GM18517 (cell line): ENCODE measurements at regions not wholly inside any gene's neighbourhood (a gene's known extent, or its start where the extent isn't known, plus 50 kb on each side); places are given as distances from the start of the nearest gene placed in this dataset.
"Not testable (repeated sequence)": the region's sequence is repeated elsewhere in the genome, so short reads cannot be mapped to it uniquely, and the experiment has no call there.

Source experiments
- ATAC-seq: cut with Tn5 transposase; IDR thresholded peaks from one replicate; pipeline ENCODE4 v1.9.1; 2021; ENCODE audit warnings: mild to moderate bottlenecking, moderate library complexity; ENCODE audit not compliant: unreplicated experiment

- no peak for ATAC-seq
Measured at GRCh38 chrX:16316331-16316730, 149.1 kb downstream of the MAGEB17 start.

GRCh38 chrX:16319929-16320328 is 152.6 kb downstream of the MAGEB17 start:
- ATAC-seq, result no peak

- no peak for ATAC-seq
Measured at GRCh38 chrX:16320765-16321355, 153.6 kb downstream of the MAGEB17 start.

GRCh38 chrX:16333453-16333852 is 166.2 kb downstream of the MAGEB17 start:
- no peak for ATAC-seq

- no peak for ATAC-seq
Measured at GRCh38 chrX:16335181-16335580, 167.9 kb downstream of the MAGEB17 start.

DNA sequence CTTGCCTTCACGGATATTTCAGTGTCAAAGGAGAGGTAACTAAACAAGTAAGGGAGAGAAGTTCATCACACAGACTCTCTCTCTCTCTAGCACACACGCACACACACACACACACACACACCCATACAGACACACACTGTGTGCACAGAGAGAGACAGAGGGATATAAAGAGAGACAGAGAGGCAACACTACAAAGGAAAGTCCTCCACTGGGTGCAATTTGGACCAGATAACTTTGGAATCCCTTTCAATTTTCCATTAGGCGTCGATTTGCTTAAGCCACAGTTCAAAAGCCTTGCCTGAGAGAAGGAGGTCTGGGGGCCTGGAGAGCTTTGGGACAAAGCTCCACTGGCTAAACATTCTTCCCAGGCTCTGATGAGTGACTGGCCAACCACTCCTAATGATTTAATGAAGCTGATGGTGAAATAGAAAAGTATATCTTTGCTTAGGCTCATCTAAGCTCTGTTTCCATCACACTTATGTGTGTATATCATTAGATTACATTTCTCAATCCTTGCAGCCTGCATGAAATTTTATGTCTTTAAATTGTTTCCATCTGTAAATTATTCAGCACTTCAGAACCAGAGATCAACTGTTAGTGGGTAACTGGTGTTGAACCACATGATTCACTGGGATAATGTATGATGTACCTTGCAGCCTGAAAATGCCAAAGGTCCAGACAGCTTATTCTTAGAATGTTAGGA is 180.8 kb downstream of the MAGEB17 start:
- no peak for ATAC-seq

DNA sequence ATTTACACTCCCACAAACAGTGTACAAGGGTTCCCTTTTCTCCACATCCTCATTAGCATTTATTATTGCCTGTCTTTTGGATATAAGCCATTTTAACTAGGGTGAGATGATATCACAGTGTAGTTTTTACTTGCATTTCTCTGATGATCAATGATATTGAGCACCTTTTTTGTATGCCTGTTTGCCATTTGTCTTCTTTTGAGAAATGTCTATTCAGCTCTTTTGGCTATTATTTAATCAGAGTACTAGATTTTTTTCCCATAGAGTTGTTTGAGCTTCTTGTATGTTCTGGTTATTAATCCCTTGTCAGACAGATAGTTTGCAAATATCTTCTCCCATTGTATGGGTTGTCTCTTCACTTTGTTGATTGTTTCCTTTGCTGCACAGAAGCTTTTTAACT is 190.6 kb downstream of the MAGEB17 start:
- ATAC-seq, result no peak

DNA sequence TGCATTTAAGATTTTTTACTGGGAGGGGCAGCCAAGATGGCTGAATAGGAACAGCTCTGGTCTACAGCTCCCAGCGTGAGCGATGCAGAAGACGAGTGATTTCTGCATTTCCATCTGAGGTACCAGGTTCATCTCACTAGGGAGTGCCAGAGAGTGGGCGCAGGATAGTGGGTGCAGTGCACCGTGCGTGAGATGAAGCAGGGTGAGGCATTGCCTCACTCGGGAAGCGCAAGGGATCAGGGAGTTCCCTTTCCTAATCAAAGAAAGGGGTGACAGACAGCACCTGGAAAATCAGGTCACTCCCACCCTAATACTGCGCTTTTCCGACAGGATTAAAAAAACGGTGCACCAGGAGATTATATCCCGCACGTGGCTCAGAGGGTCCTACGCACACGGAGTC is 192.8 kb downstream of the MAGEB17 start:
- ATAC-seq, result not testable (repeated sequence)

DNA sequence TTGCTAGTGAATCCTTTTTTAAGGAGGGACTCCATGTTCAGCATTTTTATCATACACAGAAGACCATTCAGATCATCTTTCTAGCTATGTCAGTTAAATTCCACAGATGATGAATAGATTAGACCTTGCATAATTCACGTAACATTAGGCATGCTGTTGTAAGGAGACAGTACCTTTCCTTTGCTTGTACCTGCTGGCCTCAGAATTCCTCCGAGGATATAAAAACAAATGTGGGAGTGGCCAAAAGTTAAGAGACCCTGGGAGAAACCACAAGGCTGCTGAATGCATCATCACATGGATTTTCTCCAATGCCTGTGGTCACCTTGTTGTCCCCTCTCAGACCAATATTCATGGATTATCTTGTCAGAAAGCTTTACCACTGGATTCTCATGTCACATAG is 201.4 kb downstream of the MAGEB17 start:
- no peak for ATAC-seq

DNA sequence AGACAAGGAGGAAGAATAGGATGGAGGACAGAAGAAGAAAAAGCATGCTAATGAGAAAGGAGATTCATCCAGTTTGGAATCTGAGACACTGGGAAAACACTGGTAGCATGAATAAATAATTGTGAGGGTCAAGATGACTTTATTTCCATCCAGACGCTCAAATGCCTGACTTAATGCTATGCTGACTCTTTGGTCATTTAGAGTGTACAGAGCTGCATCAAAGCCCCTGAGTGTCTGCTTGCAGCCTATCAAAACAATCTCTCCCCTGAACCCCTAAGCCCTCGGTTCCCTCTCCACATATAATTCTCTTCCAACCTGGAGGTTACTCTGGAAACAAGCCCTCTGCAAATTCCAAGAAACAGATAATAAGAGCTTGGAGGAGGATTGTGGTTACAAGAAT is 208.8 kb downstream of the MAGEB17 start:
- ATAC-seq, result no peak

- ATAC-seq, result no peak
Measured at GRCh38 chrX:16386126-16386525, 218.8 kb downstream of the MAGEB17 start.

DNA sequence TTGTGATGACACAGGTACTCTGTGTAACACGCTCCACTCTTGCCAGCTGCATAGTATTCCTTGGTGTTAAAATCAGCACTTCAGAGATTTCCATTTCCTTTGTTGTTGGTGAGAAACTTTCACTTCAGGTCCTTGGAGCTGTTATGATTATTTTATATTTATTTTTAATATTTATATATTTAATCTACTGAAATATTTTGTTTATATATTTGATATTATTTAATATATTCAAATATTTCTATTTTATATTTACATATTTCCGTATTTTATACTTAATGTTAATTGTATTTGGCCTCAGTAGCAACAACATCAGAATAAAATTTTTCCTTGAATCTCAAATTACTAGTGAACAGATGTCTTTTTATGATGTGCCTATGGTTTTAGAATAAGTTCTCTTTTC is 225.3 kb downstream of the MAGEB17 start:
- ATAC-seq, result no peak

DNA sequence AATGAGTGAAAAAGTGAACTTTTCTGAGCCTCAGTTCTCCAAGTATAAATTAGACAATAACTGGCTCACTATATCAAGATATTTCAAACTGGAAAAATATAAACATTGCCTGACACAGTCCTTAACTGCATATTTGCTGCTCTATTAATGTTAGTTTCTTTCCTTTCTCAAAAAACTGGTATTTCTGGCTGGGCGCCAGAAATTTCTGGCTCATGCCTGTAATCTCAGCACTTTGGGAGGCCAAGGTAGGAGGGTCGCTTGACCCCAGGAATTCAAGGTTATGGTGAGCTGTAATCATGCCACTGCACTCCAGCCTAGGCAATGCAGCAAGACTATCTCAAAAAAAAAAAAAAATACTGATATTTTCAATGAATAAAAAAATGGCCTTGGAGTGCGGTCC is 227.0 kb downstream of the MAGEB17 start:
- ATAC-seq, result no peak

GRCh38 chrX:16403808-16404207 is 236.5 kb downstream of the MAGEB17 start:
- ATAC-seq, result no peak

DNA sequence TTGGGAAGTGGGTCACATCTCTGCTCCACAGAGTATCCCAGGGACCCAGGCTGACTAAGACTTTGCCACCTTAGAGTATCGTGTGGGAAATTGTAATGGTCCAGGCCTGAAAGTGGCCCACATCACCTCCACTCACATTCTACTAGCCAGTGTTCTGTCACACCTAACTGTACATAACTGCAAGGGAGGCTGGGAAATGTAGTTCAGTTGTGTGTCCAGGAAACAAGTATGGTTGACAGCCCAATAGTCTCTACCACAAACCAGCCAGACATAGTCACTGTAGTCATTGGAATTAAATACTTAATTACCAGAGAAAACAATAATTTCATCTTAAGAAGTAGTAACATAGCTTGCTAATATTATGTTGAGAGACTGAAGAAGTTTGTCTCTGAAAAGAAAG is 233.4 kb upstream of the S100G start:
- ATAC-seq, result no peak

DNA sequence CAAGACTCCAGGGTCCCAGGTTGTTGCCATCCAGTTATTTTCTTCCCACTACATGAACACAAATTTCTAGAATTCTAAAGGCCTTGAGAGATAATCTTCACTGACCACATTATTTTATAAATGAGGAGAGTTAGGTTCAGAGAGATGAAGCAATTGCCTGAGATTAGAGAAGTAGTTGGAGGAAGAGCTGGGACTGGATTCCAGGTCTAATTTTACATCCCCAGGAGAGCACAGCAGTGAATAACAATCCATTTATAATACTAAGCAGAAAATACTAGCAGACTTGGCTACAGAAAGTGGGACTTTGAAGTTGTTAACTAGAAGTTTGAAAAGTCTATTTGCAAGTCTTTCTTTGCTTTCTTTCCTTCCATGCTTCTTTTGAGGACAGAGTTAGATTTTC is 231.3 kb upstream of the S100G start:
- ATAC-seq, result no peak

GRCh38 chrX:16427668-16428067 is 222.3 kb upstream of the S100G start:
- no peak for ATAC-seq

- no peak for ATAC-seq
Measured at GRCh38 chrX:16429406-16429805, 220.6 kb upstream of the S100G start.

DNA sequence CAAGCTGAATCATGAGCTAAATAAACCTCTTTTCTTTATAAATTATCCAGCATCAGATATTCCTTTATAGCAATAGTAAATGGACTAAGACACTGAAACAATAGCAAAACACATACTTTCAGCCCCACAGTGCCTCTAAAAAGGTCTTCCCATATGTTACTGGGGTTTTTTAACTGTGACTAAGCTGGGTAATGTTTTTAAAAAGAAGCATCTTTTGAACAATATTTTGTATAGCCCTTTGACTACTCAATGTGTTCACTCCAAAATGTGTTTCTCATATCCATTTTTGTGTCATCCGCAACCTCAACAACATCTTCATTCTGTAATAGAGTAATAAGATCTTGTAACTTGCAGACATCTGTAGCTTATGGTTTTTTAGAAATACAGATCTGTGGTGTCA is 218.7 kb upstream of the S100G start:
- ATAC-seq, result no peak

DNA sequence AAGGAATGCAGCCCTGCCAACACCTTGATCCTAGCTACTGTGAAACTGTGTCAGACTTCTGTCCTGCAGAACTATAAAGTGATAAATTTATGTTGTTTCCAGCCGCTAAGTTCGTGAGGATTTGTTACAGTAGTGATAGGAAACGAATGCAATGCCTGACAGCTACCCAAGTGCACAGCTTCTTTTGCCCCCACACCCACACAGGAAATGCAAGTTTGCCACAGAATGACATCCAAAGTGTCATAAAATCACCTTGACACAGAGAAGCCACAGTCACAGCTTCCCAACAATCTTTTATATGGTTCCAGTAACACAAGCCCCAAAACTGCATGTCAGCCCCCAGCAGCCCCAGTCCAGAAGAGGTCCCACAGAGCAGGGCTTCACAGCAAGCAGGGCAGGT is 216.9 kb upstream of the S100G start:
- ATAC-seq, result no peak

DNA sequence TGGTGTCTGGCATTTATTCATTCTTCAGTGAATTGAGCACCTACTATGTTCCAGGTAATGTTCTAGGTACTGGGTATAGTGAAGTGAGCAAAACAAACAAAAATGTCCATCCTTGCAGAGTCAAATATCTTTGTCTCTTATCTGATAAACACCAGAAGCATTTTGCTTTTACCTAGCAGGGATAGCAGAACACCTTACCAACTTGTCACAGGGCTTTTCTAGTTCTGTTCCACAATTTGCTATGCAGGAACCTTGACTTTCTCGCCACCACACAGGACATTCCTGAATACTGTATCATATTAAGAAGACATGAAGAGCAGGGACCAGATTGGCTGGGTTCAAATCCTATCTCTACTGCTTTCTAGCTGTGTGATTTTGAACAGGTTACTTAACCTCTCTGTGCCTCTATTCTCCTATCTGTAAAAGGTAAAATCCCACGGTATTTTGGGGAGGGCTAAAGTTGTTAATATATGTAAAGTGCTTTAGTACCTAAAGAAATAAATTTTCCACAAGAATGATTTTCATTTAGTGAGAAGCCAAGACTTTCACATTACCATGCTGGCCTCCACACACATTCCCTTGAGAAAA is 214.5 kb upstream of the S100G start:
- ATAC-seq, result no peak

DNA sequence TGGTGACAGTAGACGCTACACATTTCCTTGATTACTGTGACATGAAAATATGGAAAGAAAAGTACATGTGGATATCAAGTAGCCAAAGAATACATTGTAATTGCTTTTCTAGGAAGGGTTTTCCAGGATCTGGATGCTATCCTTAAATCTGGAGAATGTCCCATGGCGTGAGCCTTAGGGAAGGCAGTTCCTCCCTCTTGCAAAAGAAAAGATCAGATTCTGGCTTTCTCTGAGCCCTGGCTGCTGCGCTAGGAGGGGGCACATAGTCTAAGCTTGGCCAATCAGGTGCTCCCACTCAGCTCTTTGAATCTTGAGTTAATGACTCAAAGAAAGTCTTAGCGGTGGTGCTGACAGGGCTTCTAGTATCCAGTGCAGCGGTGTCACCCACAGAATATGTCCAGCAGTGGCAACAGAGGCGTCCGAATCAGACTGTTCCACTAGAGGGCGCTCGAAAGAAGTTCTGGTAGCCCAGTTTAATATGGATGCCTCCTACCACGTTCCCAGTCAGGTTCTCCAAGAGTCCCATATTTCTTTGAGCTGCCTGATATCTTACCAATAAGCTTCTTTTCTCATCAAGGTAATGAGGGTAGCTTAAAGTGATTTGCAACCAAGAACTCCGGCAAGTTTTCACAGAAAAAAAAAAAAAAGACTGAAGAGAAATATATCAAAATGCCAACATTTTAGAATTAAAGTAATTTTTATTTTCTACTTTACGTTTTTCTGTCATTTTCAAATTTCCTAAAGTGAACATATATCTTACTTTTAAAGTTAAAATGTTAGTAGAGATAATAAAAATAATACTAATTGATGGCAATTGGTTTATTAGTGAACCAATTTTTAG is 213.4 kb upstream of the S100G start:
- peak; percentile 67 for ATAC-seq
